ENCODE measurements at regions not wholly inside any gene's neighbourhood (a gene's known extent, or its start where the extent isn't known, plus 50 kb on each side); places are given as distances from the start of the nearest gene placed in this dataset.

- H2AFZ ChIP-seq (ENCODE audit: low read depth, low read length, poor library complexity, severe bottlenecking): no peak overlapping the region
- no peaks in the 10 kb centered on the region for H3K9me2 ChIP-seq (ENCODE audit: insufficient read depth)
- no peaks in the 10 kb centered on the region for H3K79me2 ChIP-seq (ENCODE audit: insufficient read depth, low read length)
- no peaks in the 10 kb centered on the region for H3K4me1 ChIP-seq (ENCODE audit: control insufficient read depth in 1 of 2, insufficient read depth in 2 of 2, low read length in 2 of 2)
- POLR2A ChIA-PET: no interaction called here
- no peaks in the 10 kb centered on the region for H4K20me1 ChIP-seq (ENCODE audit: insufficient read depth)
- DNase-seq (ENCODE audit: low read depth, low spot score) (no peak), ATAC-seq (no peak)
- H3K9me3 ChIP-seq (ENCODE audit: control insufficient read depth in 1 of 2, insufficient read depth in 1 of 2, low read depth in 1 of 2, low read length in 2 of 2): no peaks in the 10 kb centered on the region
- intact Hi-C loops (cut with micrococcal nuclease): no loop called here
- no peak overlapping the region for H3K27ac ChIP-seq (ENCODE audit: low read depth, low read length)
- H3K4me2 ChIP-seq (ENCODE audit: low read length): no peak overlapping the region
- RAD21 ChIA-PET (ENCODE audit: low non-redundant PET in 1 of 2, low total read pairs in 2 of 2, uncharacterized antibody in 2 of 2, unreplicated experiment in 2 of 2): no interaction called here
- no peaks in the 10 kb centered on the region for H3K36me3 ChIP-seq (ENCODE audit: control insufficient read depth in 1 of 2, insufficient read depth in 2 of 2, low read length in 2 of 2)
- no peak overlapping the region for H3K4me3 ChIP-seq (replicated peaks in 1 of 2; ENCODE audit: low read depth in 1 of 2, low read length in 2 of 2)
- no peak overlapping the region for H3K9ac ChIP-seq (ENCODE audit: low read length)
- no peaks in the 10 kb centered on the region for H3K27me3 ChIP-seq (ENCODE audit: insufficient read depth, low read length)
- BruUV-seq (replicated peaks): no TSS peak
- CTCF ChIA-PET: no interaction called here
- TF ChIP-seq ELF1 (IDR thresholded peaks at IDR 0.05; ENCODE audit: borderline replicate concordance, low read depth) (no peak), FOSL1 (IDR thresholded peaks at IDR 0.05; ENCODE audit: low read depth) (no peak), ATF3 (IDR thresholded peaks at IDR 0.05) (no peak), SIN3A (IDR thresholded peaks at IDR 0.05; ENCODE audit: low read depth) (no peak), REST (IDR thresholded peaks at IDR 0.05; ENCODE audit: low read depth) (no peak), ZFX (IDR thresholded peaks at IDR 0.05) (no peak), ZBTB33 (IDR thresholded peaks at IDR 0.05; ENCODE audit: extremely low read depth, insufficient replicate concordance, low read length) (no peak), EZH2phosphoT487 (IDR thresholded peaks at IDR 0.05; ENCODE audit: borderline replicate concordance) (no peak), POLR2A (IDR thresholded peaks at IDR 0.05; ENCODE audit: borderline replicate concordance, extremely low read depth, insufficient read depth, insufficient read length) (no peak)
These were observed 54.2 kb upstream of the MCTP2 start for GRCh38 chr15:94177112-94177511.
